Renal cortex interstitium (tissue), 11 donors: ENCODE measurements at regions not wholly inside any gene's neighbourhood (a gene's known extent, or its start where the extent isn't known, plus 50 kb on each side); places are given as distances from the start of the nearest gene placed in this dataset.

Experiments
- DNase-seq, 11 donors: peaks; one replicate each; pipeline ENCODE4 v3.0.0-alpha.2; 2013; ENCODE audit warnings: low read depth in 9 of 11, low spot score in 4 of 11; ENCODE audit errors: extremely low read depth in 1 of 11

GRCh38 chr13:111637365-111637764 lies 316.9 kb downstream of the TEX29 start:
- DNase-seq, result no peak

- no peak for DNase-seq
Measured at GRCh38 chr13:111638233-111638632, 317.8 kb downstream of the TEX29 start.

GRCh38 chr13:111639196-111639705 lies 318.8 kb downstream of the TEX29 start:
- DNase-seq, result no peak

- DNase-seq, result no peak
Measured at GRCh38 chr13:111640006-111640405, 319.6 kb downstream of the TEX29 start.

GRCh38 chr13:111640476-111640875 lies 320.0 kb downstream of the TEX29 start:
- DNase-seq, result no peak

- DNase-seq, result no peak
Measured at GRCh38 chr13:111642156-111642767, 321.8 kb downstream of the TEX29 start.

GRCh38 chr13:111644750-111645149 lies 324.3 kb downstream of the TEX29 start:
- no peak for DNase-seq

- no peak for DNase-seq
Measured at GRCh38 chr13:111645198-111645597, 324.8 kb downstream of the TEX29 start.

- no peak for DNase-seq
Measured at GRCh38 chr13:111645598-111646455, 325.4 kb downstream of the TEX29 start.

- no peak for DNase-seq
Measured at GRCh38 chr13:111646456-111646855, 326.0 kb downstream of the TEX29 start.

GRCh38 chr13:111648885-111649284 lies 328.4 kb downstream of the TEX29 start:
- no peak for DNase-seq

GRCh38 chr13:111650626-111651025 lies 330.2 kb downstream of the TEX29 start:
- DNase-seq, result no peak

- no peak for DNase-seq
Measured at GRCh38 chr13:111652676-111653075, 332.2 kb downstream of the TEX29 start.

GRCh38 chr13:111654531-111654930 lies 334.1 kb downstream of the TEX29 start:
- no peak for DNase-seq

GRCh38 chr13:111656439-111656838 lies 336.0 kb downstream of the TEX29 start:
- DNase-seq, result no peak

- no peak for DNase-seq
Measured at GRCh38 chr13:111657013-111657412, 336.6 kb downstream of the TEX29 start.

- no peak for DNase-seq
Measured at GRCh38 chr13:111658145-111659100, 338.0 kb downstream of the TEX29 start.

GRCh38 chr13:111659219-111659775 lies 338.9 kb downstream of the TEX29 start:
- DNase-seq, result no peak

GRCh38 chr13:111659842-111660241 lies 339.4 kb downstream of the TEX29 start:
- no peak for DNase-seq
